GM12878 (cell line): ENCODE measurements at regions not wholly inside any gene's neighbourhood (a gene's known extent, or its start where the extent isn't known, plus 50 kb on each side); places are given as distances from the start of the nearest gene placed in this dataset.

Experiments
- FOXM1 ChIP-seq: IDR thresholded peaks from 2 replicates; pipeline ENCODE4 v1.6.1; 2012; ENCODE audit warnings: low read depth, mild to moderate bottlenecking, inconsistent platforms, low read length, moderate library complexity
- PML ChIP-seq: IDR thresholded peaks from 2 replicates; pipeline ENCODE4 v1.6.1; 2012; ENCODE audit warnings: low read length, inconsistent platforms

DNA sequence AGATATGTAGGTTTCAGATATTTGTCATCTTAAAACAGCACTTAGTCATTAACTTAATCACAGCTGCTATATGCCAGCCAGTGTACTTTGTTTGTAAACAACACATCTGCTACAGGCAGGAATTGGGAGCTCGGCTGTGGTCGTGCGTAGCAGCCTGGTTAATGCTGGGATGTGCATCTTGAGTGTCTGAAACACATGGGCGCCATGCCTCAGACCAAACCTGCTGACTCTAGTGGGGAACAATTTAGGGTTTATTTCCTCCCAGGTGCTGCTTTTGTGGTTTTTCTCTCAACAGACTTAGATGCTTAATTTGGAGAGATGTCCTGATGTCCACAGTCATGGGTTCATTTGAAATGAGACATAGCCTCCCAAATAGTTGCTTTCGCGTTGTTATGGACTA lies 238.5 kb upstream of the TMTC4 start:
- TF ChIP-seq PML (no peak), FOXM1 (no peak)
